H1 (cell line): ENCODE measurements at regions not wholly inside any gene's neighbourhood (a gene's known extent, or its start where the extent isn't known, plus 50 kb on each side); places are given as distances from the start of the nearest gene placed in this dataset.

Experiments used
- CBX5 ChIP-seq: fragments of 300-800, 300-1000 bp; sonication (generic); IDR thresholded peaks from 2 replicates; pipeline ENCODE4 v1.7.1; 2016; ENCODE audit warnings: antibody characterized with exemption, low read length, low read depth
- EP300 ChIP-seq, 2 experiments: IDR thresholded peaks; 1 replicate in 1 of 2; 2 replicates in 1 of 2; pipeline ENCODE4 v1.6.1; 2011 to 2012; ENCODE audit warnings: low read depth in 2 of 2, low read length in 2 of 2, mild to moderate bottlenecking in 2 of 2, borderline replicate concordance in 1 of 2, inconsistent platforms in 1 of 2, moderate library complexity in 1 of 2
- RXRA ChIP-seq: IDR thresholded peaks from 2 replicates; pipeline ENCODE4 v1.6.1; 2011; ENCODE audit warnings: low read depth, mild to moderate bottlenecking, low read length, moderate library complexity; ENCODE audit not compliant: insufficient read depth
- TCF12 ChIP-seq: IDR thresholded peaks from 2 replicates; pipeline ENCODE4 v1.6.1; 2011; ENCODE audit warnings: low read depth, mild to moderate bottlenecking, low read length
- YY1 ChIP-seq: IDR thresholded peaks from 2 replicates; pipeline ENCODE4 v1.6.1; 2011; ENCODE audit warnings: low read depth, mild to moderate bottlenecking, low read length
- TF ChIP-seq, protein P1 (sequence below): fragments of 300-600 bp; sonication (generic); IDR thresholded peaks from 2 replicates; pipeline ENCODE4 v1.7.1; 2012; ENCODE audit warnings: low read length, moderate library complexity, mild to moderate bottlenecking, inconsistent platforms; ENCODE audit not compliant: insufficient replicate concordance

DNA sequence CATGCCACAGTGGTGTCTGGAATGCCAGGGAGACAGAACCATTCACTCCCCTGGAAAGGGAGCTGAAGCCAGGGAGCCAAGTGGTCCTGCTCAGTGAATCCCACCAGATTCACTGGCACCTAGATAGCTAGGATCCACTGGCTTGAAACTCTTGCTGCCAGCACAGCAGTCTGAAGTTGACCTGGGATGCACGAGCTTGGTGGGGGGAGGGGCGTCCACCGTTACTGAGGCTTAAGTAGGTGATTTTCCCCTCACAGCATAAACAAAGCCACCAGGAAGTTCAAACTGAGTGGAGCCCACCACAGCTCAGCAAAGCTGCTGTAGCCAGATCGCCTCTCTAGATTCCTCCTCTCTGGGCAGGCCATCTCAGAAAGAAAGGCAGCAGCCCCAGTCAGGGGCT lies 413.3 kb downstream of the PRDM5 start (continued):
- TF ChIP-seq, protein P1, sequence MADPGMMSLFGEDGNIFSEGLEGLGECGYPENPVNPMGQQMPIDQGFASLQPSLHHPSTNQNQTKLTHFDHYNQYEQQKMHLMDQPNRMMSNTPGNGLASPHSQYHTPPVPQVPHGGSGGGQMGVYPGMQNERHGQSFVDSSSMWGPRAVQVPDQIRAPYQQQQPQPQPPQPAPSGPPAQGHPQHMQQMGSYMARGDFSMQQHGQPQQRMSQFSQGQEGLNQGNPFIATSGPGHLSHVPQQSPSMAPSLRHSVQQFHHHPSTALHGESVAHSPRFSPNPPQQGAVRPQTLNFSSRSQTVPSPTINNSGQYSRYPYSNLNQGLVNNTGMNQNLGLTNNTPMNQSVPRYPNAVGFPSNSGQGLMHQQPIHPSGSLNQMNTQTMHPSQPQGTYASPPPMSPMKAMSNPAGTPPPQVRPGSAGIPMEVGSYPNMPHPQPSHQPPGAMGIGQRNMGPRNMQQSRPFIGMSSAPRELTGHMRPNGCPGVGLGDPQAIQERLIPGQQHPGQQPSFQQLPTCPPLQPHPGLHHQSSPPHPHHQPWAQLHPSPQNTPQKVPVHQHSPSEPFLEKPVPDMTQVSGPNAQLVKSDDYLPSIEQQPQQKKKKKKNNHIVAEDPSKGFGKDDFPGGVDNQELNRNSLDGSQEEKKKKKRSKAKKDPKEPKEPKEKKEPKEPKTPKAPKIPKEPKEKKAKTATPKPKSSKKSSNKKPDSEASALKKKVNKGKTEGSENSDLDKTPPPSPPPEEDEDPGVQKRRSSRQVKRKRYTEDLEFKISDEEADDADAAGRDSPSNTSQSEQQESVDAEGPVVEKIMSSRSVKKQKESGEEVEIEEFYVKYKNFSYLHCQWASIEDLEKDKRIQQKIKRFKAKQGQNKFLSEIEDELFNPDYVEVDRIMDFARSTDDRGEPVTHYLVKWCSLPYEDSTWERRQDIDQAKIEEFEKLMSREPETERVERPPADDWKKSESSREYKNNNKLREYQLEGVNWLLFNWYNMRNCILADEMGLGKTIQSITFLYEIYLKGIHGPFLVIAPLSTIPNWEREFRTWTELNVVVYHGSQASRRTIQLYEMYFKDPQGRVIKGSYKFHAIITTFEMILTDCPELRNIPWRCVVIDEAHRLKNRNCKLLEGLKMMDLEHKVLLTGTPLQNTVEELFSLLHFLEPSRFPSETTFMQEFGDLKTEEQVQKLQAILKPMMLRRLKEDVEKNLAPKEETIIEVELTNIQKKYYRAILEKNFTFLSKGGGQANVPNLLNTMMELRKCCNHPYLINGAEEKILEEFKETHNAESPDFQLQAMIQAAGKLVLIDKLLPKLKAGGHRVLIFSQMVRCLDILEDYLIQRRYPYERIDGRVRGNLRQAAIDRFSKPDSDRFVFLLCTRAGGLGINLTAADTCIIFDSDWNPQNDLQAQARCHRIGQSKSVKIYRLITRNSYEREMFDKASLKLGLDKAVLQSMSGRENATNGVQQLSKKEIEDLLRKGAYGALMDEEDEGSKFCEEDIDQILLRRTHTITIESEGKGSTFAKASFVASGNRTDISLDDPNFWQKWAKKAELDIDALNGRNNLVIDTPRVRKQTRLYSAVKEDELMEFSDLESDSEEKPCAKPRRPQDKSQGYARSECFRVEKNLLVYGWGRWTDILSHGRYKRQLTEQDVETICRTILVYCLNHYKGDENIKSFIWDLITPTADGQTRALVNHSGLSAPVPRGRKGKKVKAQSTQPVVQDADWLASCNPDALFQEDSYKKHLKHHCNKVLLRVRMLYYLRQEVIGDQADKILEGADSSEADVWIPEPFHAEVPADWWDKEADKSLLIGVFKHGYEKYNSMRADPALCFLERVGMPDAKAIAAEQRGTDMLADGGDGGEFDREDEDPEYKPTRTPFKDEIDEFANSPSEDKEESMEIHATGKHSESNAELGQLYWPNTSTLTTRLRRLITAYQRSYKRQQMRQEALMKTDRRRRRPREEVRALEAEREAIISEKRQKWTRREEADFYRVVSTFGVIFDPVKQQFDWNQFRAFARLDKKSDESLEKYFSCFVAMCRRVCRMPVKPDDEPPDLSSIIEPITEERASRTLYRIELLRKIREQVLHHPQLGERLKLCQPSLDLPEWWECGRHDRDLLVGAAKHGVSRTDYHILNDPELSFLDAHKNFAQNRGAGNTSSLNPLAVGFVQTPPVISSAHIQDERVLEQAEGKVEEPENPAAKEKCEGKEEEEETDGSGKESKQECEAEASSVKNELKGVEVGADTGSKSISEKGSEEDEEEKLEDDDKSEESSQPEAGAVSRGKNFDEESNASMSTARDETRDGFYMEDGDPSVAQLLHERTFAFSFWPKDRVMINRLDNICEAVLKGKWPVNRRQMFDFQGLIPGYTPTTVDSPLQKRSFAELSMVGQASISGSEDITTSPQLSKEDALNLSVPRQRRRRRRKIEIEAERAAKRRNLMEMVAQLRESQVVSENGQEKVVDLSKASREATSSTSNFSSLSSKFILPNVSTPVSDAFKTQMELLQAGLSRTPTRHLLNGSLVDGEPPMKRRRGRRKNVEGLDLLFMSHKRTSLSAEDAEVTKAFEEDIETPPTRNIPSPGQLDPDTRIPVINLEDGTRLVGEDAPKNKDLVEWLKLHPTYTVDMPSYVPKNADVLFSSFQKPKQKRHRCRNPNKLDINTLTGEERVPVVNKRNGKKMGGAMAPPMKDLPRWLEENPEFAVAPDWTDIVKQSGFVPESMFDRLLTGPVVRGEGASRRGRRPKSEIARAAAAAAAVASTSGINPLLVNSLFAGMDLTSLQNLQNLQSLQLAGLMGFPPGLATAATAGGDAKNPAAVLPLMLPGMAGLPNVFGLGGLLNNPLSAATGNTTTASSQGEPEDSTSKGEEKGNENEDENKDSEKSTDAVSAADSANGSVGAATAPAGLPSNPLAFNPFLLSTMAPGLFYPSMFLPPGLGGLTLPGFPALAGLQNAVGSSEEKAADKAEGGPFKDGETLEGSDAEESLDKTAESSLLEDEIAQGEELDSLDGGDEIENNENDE = no peak
- TF ChIP-seq TCF12 (no peak), EP300 (IDR thresholded peaks at IDR 0.05; ENCODE audit: borderline replicate concordance in 1 of 2, low read depth in 2 of 2, low read length in 2 of 2) (no peak), RXRA (no peak), CBX5 (no peak), YY1 (no peak)
- TF ChIP-seq, all 59 proteins: peak for 0
